BJ (cell line): ENCODE measurements at regions not wholly inside any gene's neighbourhood (a gene's known extent, or its start where the extent isn't known, plus 50 kb on each side); places are given as distances from the start of the nearest gene placed in this dataset.

Experiments
- CTCF ChIA-PET: fragments of 350-600 bp; formaldehyde crosslinking; extraction: SDS; loops from one replicate; lab custom pipeline; 2021; ENCODE audit warnings: antibody characterized with exemption, inconsistent platforms; lab: Yijun Ruan, JAX
- POLR2A ChIA-PET: fragments of 300-600 bp; sonication (Branson Sonifier 250); formaldehyde crosslinking; extraction: SDS; loops from one replicate; lab custom pipeline; 2021; ENCODE audit warnings: antibody characterized with exemption; lab: Charles Lee
- DNase-seq: peaks from one replicate; pipeline ENCODE4 v3.0.0-alpha.2; 2011; ENCODE audit warnings: low read depth
- H3K27me3 ChIP-seq: 2 replicates; pipeline ENCODE4 v1.6.0; 2011; ENCODE audit warnings: low read length; ENCODE audit not compliant: control insufficient read depth, insufficient read depth
- H3K36me3 ChIP-seq: 2 replicates; pipeline ENCODE4 v1.5.1; 2011; ENCODE audit warnings: low read length; ENCODE audit not compliant: control insufficient read depth, insufficient read depth
- H3K4me3 ChIP-seq: 2 replicates; pipeline ENCODE4 v1.5.1; 2011; ENCODE audit warnings: low read depth, mild to moderate bottlenecking, control low read depth, low read length
- TF ChIP-seq, protein P1 (sequence below): IDR thresholded peaks from 2 replicates; pipeline ENCODE4 v1.5.1; 2011; ENCODE audit warnings: low read depth, mild to moderate bottlenecking, control low read depth, inconsistent platforms, low read length, moderate library complexity; ENCODE audit not compliant: insufficient read depth

DNA sequence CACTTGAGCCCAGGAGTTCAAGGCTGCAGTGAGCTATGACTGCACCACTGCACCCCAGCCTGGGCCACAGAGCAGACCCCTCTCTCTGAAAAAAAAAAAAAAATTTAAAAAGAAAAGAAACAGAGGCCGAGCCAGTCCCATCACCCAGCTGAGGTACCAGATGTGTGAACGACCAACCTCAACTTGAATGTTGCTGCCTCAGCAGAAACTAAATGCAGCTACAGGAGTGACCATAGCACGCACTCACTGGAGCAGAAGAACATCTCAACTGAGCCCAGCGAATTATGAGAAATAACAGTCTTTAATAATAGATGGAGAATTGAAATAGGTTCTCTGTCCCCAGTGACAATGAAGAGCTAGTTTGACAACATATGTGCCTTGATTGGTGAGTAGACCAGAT lies 53.1 kb upstream of the ST8SIA6 start:
- Histone ChIP-seq H3K27me3 (no peaks in the 10 kb centered on the region), H3K36me3 (no peaks in the 10 kb centered on the region), H3K4me3 (no peak overlapping the region)
- CTCF ChIA-PET: no interaction called here
- no peak for DNase-seq
- POLR2A ChIA-PET: no interaction called here
- TF ChIP-seq, protein P1, sequence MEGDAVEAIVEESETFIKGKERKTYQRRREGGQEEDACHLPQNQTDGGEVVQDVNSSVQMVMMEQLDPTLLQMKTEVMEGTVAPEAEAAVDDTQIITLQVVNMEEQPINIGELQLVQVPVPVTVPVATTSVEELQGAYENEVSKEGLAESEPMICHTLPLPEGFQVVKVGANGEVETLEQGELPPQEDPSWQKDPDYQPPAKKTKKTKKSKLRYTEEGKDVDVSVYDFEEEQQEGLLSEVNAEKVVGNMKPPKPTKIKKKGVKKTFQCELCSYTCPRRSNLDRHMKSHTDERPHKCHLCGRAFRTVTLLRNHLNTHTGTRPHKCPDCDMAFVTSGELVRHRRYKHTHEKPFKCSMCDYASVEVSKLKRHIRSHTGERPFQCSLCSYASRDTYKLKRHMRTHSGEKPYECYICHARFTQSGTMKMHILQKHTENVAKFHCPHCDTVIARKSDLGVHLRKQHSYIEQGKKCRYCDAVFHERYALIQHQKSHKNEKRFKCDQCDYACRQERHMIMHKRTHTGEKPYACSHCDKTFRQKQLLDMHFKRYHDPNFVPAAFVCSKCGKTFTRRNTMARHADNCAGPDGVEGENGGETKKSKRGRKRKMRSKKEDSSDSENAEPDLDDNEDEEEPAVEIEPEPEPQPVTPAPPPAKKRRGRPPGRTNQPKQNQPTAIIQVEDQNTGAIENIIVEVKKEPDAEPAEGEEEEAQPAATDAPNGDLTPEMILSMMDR: no peak

DNA sequence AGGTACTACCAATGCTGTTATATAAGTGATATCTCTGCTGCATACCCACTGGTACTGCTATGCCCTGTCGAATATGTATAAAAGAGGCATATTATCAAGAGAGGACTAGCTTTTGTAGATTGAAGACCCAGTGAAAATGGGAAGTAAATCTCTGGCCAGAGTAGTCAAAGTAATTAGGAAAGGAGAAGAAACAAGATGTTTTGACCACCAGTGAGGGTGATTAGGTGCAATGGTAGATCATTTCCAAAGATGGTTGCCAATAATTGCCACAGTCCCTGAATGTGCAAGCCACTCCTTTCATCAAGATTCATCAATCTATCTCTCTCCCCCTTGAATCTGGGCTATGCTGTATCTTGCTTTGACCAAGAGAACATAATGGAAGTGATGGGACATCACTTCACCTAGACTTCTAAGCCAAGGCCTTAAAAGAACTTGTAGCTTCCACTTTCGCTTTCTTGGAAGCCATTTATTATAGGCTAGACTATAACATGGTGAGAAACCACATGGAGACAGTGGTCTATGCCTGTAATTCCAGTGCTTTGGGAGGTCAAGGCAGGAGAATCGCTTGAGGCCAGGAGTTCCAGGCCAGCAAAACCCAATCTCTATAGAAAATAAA lies 52.6 kb upstream of the ST8SIA6 start:
- ChIA-PET POLR2A (no interaction called here), CTCF (no interaction called here)
- H3K36me3 ChIP-seq: no peaks in the 10 kb centered on the region
- TF ChIP-seq, protein P1: no peak
- no peaks in the 10 kb centered on the region for H3K27me3 ChIP-seq
- H3K4me3 ChIP-seq: no peak overlapping the region
- DNase-seq: no peak

DNA sequence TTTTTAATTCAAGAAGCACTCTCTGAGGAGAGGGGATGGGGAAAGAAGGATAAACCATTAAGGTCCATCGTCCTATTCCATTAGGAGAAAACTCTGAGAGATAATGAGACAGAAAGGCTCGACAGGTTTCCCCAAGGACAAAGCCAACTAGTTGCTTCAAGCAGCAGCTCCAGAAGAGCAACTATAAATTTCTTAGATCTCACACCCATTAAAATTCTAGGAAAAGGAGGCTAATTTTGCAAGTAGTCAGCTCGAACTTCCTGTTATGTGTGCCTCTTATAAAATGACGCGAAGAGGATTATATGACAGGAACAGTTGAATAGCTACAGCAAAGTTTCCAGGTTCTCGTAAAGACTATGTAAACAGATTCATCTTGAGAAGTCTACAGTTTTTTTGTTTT lies 52.0 kb upstream of the ST8SIA6 start:
- ChIA-PET CTCF (no interaction called here), POLR2A (no interaction called here)
- TF ChIP-seq, protein P1: no peak
- H3K4me3 ChIP-seq: no peak overlapping the region
- H3K27me3 ChIP-seq: no peaks in the 10 kb centered on the region
- DNase-seq: no peak
- no peaks in the 10 kb centered on the region for H3K36me3 ChIP-seq

DNA sequence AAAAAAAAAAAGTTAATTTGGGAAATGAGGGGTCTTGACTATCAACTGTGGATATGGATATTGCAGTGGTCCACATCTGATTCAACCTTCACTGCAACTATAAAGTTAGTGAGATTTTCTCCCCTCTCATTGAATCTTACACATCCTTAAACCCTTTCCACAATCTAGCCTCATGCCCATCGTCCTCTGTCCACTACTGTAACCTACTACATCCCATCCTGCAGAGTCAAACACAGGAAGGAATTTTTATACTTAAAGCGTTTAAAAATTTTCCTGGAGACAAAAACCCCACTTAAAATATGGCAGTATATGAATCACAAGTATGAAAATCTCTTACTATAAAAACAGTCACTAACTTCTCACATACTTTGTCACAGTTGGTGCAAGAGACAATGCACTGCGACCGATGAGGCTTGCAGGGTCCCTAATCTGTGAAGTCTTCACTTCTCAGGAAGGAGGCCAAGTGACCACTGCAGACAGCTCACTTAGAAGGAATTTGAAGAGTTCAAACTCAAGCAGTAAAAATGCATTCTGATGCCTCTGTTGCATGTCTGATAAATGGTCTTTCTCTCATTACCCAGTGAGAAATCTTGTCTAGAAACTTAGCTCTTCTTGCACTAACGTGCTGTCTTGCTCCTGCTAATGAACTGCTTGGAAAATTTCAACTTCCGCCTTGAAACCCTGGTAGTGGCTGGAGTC lies 50.3 kb upstream of the ST8SIA6 start:
- Histone ChIP-seq H3K36me3 (no peaks in the 10 kb centered on the region), H3K4me3 (no peak overlapping the region), H3K27me3 (no peaks in the 10 kb centered on the region)
- TF ChIP-seq, protein P1: no peak
- ChIA-PET POLR2A (interaction anchor here (0.5 kb wide), 1 partner anchor 58 kb away, joined by 5 read pairs; no protein-coding TSS in a partner anchor), CTCF (interaction anchor here (0.6 kb wide), 1 partner anchor 676 kb away, joined by 3 read pairs; no protein-coding TSS in a partner anchor)
- DNase-seq: peak; percentile 71
